Right ventricle myocardium inferior (tissue), 1 donor: ENCODE measurements at regions not wholly inside any gene's neighbourhood (a gene's known extent, or its start where the extent isn't known, plus 50 kb on each side); places are given as distances from the start of the nearest gene placed in this dataset.

Source experiments
- ATAC-seq: fragments of 200-7000 bp; cut with Tn5 transposase; one replicate; pipeline ENCODE4 v1.9.1; 2020; ENCODE audit warnings: mild to moderate bottlenecking, moderate library complexity
- DNase-seq: peaks from one replicate; pipeline ENCODE4 v3.0.0; 2021; ENCODE audit errors: missing footprints
- intact Hi-C: fragments of 100-400 bp; cut with DNase I; formaldehyde crosslinking; loops from one replicate; pipeline ENCODE4 v1.11.0; 2022
- donor health status: DM: no; HTN: yes; CAD: no; lungs with severe emphysema.

- DNase-seq (no peak), ATAC-seq (no peak)
- intact Hi-C loops: no loop called here
These were observed 589.4 kb upstream of the ADGRL4 start for GRCh38 chr1:79595931-79596330.

GRCh38 chr1:79594121-79594698 lies 587.7 kb upstream of the ADGRL4 start:
- DNase-seq (no peak), ATAC-seq (no peak)
- intact Hi-C loops: no loop called here

- intact Hi-C loops: no loop called here
- DNase-seq (no peak), ATAC-seq (no peak)
These were observed 586.2 kb upstream of the ADGRL4 start for GRCh38 chr1:79592707-79593106.

- intact Hi-C loops: no loop called here
- no peak for ATAC-seq
These were observed 582.2 kb upstream of the ADGRL4 start for GRCh38 chr1:79588719-79589118.

GRCh38 chr1:79587229-79587628 lies 580.7 kb upstream of the ADGRL4 start:
- DNase-seq: no peak
- no peak for ATAC-seq
- intact Hi-C loops: no loop called here

More at GRCh38 chr1:79588719-79589118, 582.2 kb upstream of the ADGRL4 start:
- DNase-seq: no peak

- ATAC-seq: no peak
- DNase-seq: no peak
These were observed 579.3 kb upstream of the ADGRL4 start for GRCh38 chr1:79585801-79586200.

GRCh38 chr1:79575424-79575823 lies 568.9 kb upstream of the ADGRL4 start:
- intact Hi-C loops: no loop called here
- DNase-seq (no peak), ATAC-seq (no peak)

More at GRCh38 chr1:79585801-79586200, 579.3 kb upstream of the ADGRL4 start:
- intact Hi-C loops: no loop called here

GRCh38 chr1:79568411-79568810 lies 561.9 kb upstream of the ADGRL4 start:
- ATAC-seq (no peak), DNase-seq (no peak)
- intact Hi-C loops: no loop called here

- DNase-seq (no peak), ATAC-seq (no peak)
- intact Hi-C loops: no loop called here
These were observed 555.0 kb upstream of the ADGRL4 start for GRCh38 chr1:79561521-79561978.

GRCh38 chr1:79556189-79556588 lies 549.7 kb upstream of the ADGRL4 start:
- ATAC-seq (no peak), DNase-seq (no peak)
- intact Hi-C loops: no loop called here

- no peak for DNase-seq
- ATAC-seq: no peak
- intact Hi-C loops: no loop called here
These were observed 548.2 kb upstream of the ADGRL4 start for GRCh38 chr1:79554688-79555087.

GRCh38 chr1:79551321-79551720 lies 544.8 kb upstream of the ADGRL4 start:
- ATAC-seq (no peak), DNase-seq (no peak)
- intact Hi-C loops: no loop called here

- no peak for ATAC-seq
- no peak for DNase-seq
- intact Hi-C loops: no loop called here
These were observed 543.9 kb upstream of the ADGRL4 start for GRCh38 chr1:79550402-79550801.

GRCh38 chr1:79549201-79549600 lies 542.7 kb upstream of the ADGRL4 start:
- DNase-seq (no peak), ATAC-seq (no peak)
- intact Hi-C loops: no loop called here

- ATAC-seq: no peak
- intact Hi-C loops: no loop called here
- no peak for DNase-seq
These were observed 541.0 kb upstream of the ADGRL4 start for GRCh38 chr1:79547514-79547913.

- no peak for ATAC-seq
- DNase-seq: no peak
- intact Hi-C loops: no loop called here
These were observed 536.9 kb upstream of the ADGRL4 start for GRCh38 chr1:79543394-79543793.

GRCh38 chr1:79539001-79539400 lies 532.5 kb upstream of the ADGRL4 start:
- ATAC-seq (no peak), DNase-seq (no peak)
- intact Hi-C loops: no loop called here

GRCh38 chr1:79532555-79532954 lies 526.0 kb upstream of the ADGRL4 start:
- DNase-seq: no peak
- intact Hi-C loops: no loop called here
- no peak for ATAC-seq

GRCh38 chr1:79531790-79532189 lies 525.3 kb upstream of the ADGRL4 start:
- ATAC-seq: no peak
- no peak for DNase-seq
- intact Hi-C loops: no loop called here

- no peak for ATAC-seq
- no peak for DNase-seq
- intact Hi-C loops: no loop called here
These were observed 523.9 kb upstream of the ADGRL4 start for GRCh38 chr1:79530476-79530875.

GRCh38 chr1:79530055-79530454 lies 523.5 kb upstream of the ADGRL4 start:
- ATAC-seq (no peak), DNase-seq (no peak)
- intact Hi-C loops: no loop called here
